Kidney (tissue), 13 donors: ENCODE measurements at regions not wholly inside any gene's neighbourhood (a gene's known extent, or its start where the extent isn't known, plus 50 kb on each side); places are given as distances from the start of the nearest gene placed in this dataset.
A peak's percentile ranks its signal among the peaks of the same experiment; 100 is the strongest.

ENCODE experiments used
- DNase-seq, 5 donors: peaks; one replicate each; pipeline ENCODE4 v3.0.0-alpha.2; 2013 to 2020
- FAIRE-seq: peaks from 2 replicates; lab custom pipeline; 2012; peaks lifted over from hg19 to GRCh38; lab: Jason Lieb, UNC
- H3K27ac ChIP-seq, 2 donors: one replicate each; pipeline ENCODE4 v1.7.0; 2013; ENCODE audit warnings: low read depth in 2 of 2, low read length in 2 of 2, inconsistent platforms in 1 of 2
- H3K27me3 ChIP-seq: one replicate; pipeline ENCODE4 v1.7.1; 2013; ENCODE audit warnings: low read length, inconsistent platforms; ENCODE audit not compliant: control insufficient read depth, insufficient read depth
- H3K36me3 ChIP-seq, 3 donors: one replicate each; pipeline versions ENCODE4 v1.7.0 to v1.7.1; 2013; ENCODE audit warnings: low read length in 3 of 3, control low read depth in 1 of 3, inconsistent platforms in 1 of 3; ENCODE audit not compliant: insufficient read depth in 3 of 3, control insufficient read depth in 2 of 3
- H3K4me1 ChIP-seq, 3 donors: one replicate each; pipeline versions ENCODE4 v1.7.0 to v1.7.1; 2013; ENCODE audit warnings: low read length in 3 of 3, inconsistent platforms in 1 of 3, low read depth in 1 of 3; ENCODE audit not compliant: control insufficient read depth in 2 of 3, insufficient read depth in 2 of 3
- H3K4me3 ChIP-seq, 3 donors: one replicate each; pipeline versions ENCODE4 v1.7.0 to v1.8.1; 2013; ENCODE audit warnings: low read length in 3 of 3, control low read depth in 1 of 3, inconsistent platforms in 1 of 3
- H3K9ac ChIP-seq, 3 donors: one replicate each; pipeline versions ENCODE4 v1.7.0 to v1.7.1; 2013; ENCODE audit warnings: low read length in 3 of 3, control low read depth in 1 of 3, inconsistent platforms in 1 of 3
- H3K9me3 ChIP-seq, 3 donors: one replicate each; pipeline versions ENCODE4 v1.7.0 to v1.7.1; 2013; ENCODE audit warnings: low read length in 3 of 3, control low read depth in 1 of 3, inconsistent platforms in 1 of 3; ENCODE audit not compliant: control insufficient read depth in 2 of 3, insufficient read depth in 1 of 3
- CTCF ChIP-seq: IDR thresholded peaks from 3 replicates; pipeline ENCODE4 v1.5.1; 2012; ENCODE audit warnings: mild to moderate bottlenecking, moderate library complexity, borderline replicate concordance; ENCODE audit not compliant: insufficient read depth; ENCODE audit errors: extremely low read depth
- intact Hi-C: fragments of 100-400 bp; cut with DNase I; formaldehyde crosslinking; loops from one replicate; pipeline ENCODE4 v1.11.1; 2022
- donor health status: control.
- donor health status: control.
- donor health status: control.
- donor health status: control.
- donor health status: control.
- donor health status: DM: yes; HTN: yes; CAD: no.
- donor health status: Normal renal cell carcinoma (clear cell type).

GRCh38 chr3:178169421-178169820 lies 366.8 kb upstream of the KCNMB2 start:
- FAIRE-seq = no peak
- TF ChIP-seq CTCF = no peak

GRCh38 chr3:178170698-178171535 lies 365.3 kb upstream of the KCNMB2 start:
- H3K9ac ChIP-seq = no peak overlapping the region
- H3K4me1 ChIP-seq = peaks cover 0 to 4% (median 0%) of the 10 kb centered on the region in 3 donors
- no peak for TF ChIP-seq CTCF
- DNase-seq (no peak), FAIRE-seq (peak; percentile 3)
- peaks cover 0 to 4% (median 0%) of the 10 kb centered on the region in 3 donors for H3K9me3 ChIP-seq
- H3K36me3 ChIP-seq = no peaks in the 10 kb centered on the region
- no peak overlapping the region for H3K27ac ChIP-seq
- intact Hi-C loops = no loop called here
- H3K4me3 ChIP-seq = no peak overlapping the region
- no peaks in the 10 kb centered on the region for H3K27me3 ChIP-seq

More at GRCh38 chr3:178169421-178169820, 366.8 kb upstream of the KCNMB2 start:
- peaks cover 0 to 4% (median 0%) of the 10 kb centered on the region in 3 donors for H3K4me1 ChIP-seq
- intact Hi-C loops = no loop called here
- H3K27ac ChIP-seq = no peak overlapping the region
- H3K9me3 ChIP-seq = peaks cover 0 to 4% (median 0%) of the 10 kb centered on the region in 3 donors
- no peak overlapping the region for H3K4me3 ChIP-seq
- H3K27me3 ChIP-seq = no peaks in the 10 kb centered on the region
- no peak overlapping the region for H3K9ac ChIP-seq
- no peaks in the 10 kb centered on the region for H3K36me3 ChIP-seq
- DNase-seq = no peak

- no peak for DNase-seq
- Histone ChIP-seq H3K4me1 (peaks cover 0 to 4% (median 0%) of the 10 kb centered on the region in 3 donors), H3K36me3 (no peaks in the 10 kb centered on the region), H3K4me3 (no peak overlapping the region), H3K9ac (no peak overlapping the region), H3K9me3 (peaks cover 0 to 4% (median 0%) of the 10 kb centered on the region in 3 donors), H3K27ac (no peak overlapping the region), H3K27me3 (no peaks in the 10 kb centered on the region)
- intact Hi-C loops = no loop called here
- no peak for FAIRE-seq
- TF ChIP-seq CTCF = no peak
These were observed 364.1 kb upstream of the KCNMB2 start for GRCh38 chr3:178172121-178172520.
